ENCODE measurements at regions not wholly inside any gene's neighbourhood (a gene's known extent, or its start where the extent isn't known, plus 50 kb on each side); places are given as distances from the start of the nearest gene placed in this dataset.

GRCh38 chr6:146950351-146950835, 253.8 kb upstream of the STXBP5 start:
- Mint-ChIP-seq H3K27ac (peak overlapping the region in 6 of 7 donors; percentile 11 to 72 (median 42)), H3K4me1 (peaks cover 12% of the 10 kb centered on the region), H3K27me3 (ENCODE audit: low read depth in 3 of 3) (peaks cover 0 to 2% (median 0%) of the 10 kb centered on the region in 3 donors), H3K36me3 (no peaks in the 10 kb centered on the region), H3K4me3 (no peak overlapping the region), H3K9me3 (peaks cover 0 to 3% (median 0%) of the 10 kb centered on the region in 7 donors)
- intact Hi-C loops (cut with micrococcal nuclease): loop anchor here in 1 of 2 donors (10.0 kb wide), 1 partner anchor 46 kb away; no protein-coding TSS in a partner anchor
- Histone ChIP-seq H3K27me3 (ENCODE audit: control insufficient read depth in 2 of 2, insufficient read depth in 2 of 2, low read length in 2 of 2) (no peaks in the 10 kb centered on the region), H4K20me1 (ENCODE audit: insufficient read depth, low read length) (no peaks in the 10 kb centered on the region), H3K4me3 (replicated peaks in 1 of 3; ENCODE audit: low read depth in 2 of 3, low read length in 3 of 3) (peak overlapping the region in 1 of 3 experiments; percentile 9), H3K27ac (ENCODE audit: low read depth in 1 of 2, low read length in 2 of 2) (no peak overlapping the region), H3K36me3 (replicated peaks in 1 of 2; ENCODE audit: control insufficient read depth in 1 of 2, insufficient read depth in 2 of 2, low read length in 2 of 2) (no peaks in the 10 kb centered on the region), H3K4me2 (replicated peaks; ENCODE audit: extremely low read depth, low read length, poor library complexity, severe bottlenecking) (peak overlapping the region; percentile 23), H3K9me3 (replicated peaks in 1 of 2; ENCODE audit: control insufficient read depth in 1 of 2, insufficient read depth in 1 of 2, low read length in 2 of 2) (no peaks in the 10 kb centered on the region), H3K4me1 (ENCODE audit: control insufficient read depth in 1 of 2, insufficient read depth in 2 of 2, low read length in 2 of 2) (peaks cover 10 to 11% of the 10 kb centered on the region in 2 donors), H2AFZ (ENCODE audit: insufficient read depth, low read depth, low read length, poor library complexity, severe bottlenecking) (peak overlapping the region; percentile 1), H3K9ac (ENCODE audit: insufficient read depth, low read length, poor library complexity, severe bottlenecking) (peak overlapping the region; percentile 29), H3K79me2 (ENCODE audit: insufficient read depth, low read length) (no peaks in the 10 kb centered on the region)
- DNase-seq: peak; percentile 57 to 92 (median 71)
- TF ChIP-seq CTCF (IDR thresholded peaks at IDR 0.05): no peak
- WGBS (ENCODE audit: insufficient coverage): 43% methylated on average over 6 of the region's 7 CpGs

DNA sequence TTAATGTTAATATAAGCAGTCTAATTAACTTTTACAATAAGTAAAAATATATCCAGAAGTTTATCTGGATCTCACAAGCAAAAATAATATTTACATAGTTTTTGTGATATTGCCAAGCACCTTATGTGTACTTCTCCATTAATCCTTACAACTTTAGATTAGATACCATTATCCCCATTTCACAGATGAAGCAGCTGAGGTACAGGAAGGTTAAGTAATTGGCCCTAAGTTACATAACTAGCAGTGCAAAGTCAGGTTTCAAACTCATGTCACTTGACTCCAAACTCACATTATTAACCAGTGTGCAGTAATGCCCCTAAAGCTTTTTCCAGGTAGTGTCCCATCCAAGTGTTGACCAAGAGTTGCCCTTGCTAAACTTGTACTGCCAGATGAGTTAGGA, 248.6 kb upstream of the STXBP5 start:
- no peak for DNase-seq
- Histone ChIP-seq H3K4me1 (ENCODE audit: control insufficient read depth in 1 of 2, insufficient read depth in 2 of 2, low read length in 2 of 2) (peaks cover 3 to 4% of the 10 kb centered on the region in 2 donors), H3K9me3 (replicated peaks in 1 of 2; ENCODE audit: control insufficient read depth in 1 of 2, insufficient read depth in 1 of 2, low read length in 2 of 2) (no peaks in the 10 kb centered on the region), H3K27me3 (ENCODE audit: control insufficient read depth in 2 of 2, insufficient read depth in 2 of 2, low read length in 2 of 2) (no peaks in the 10 kb centered on the region), H2AFZ (ENCODE audit: insufficient read depth, low read depth, low read length, poor library complexity, severe bottlenecking) (no peak overlapping the region), H4K20me1 (ENCODE audit: insufficient read depth, low read length) (no peaks in the 10 kb centered on the region), H3K36me3 (replicated peaks in 1 of 2; ENCODE audit: control insufficient read depth in 1 of 2, insufficient read depth in 2 of 2, low read length in 2 of 2) (no peaks in the 10 kb centered on the region), H3K79me2 (ENCODE audit: insufficient read depth, low read length) (no peaks in the 10 kb centered on the region), H3K27ac (ENCODE audit: low read depth in 1 of 2, low read length in 2 of 2) (no peak overlapping the region), H3K4me2 (replicated peaks; ENCODE audit: extremely low read depth, low read length, poor library complexity, severe bottlenecking) (no peak overlapping the region), H3K9ac (ENCODE audit: insufficient read depth, low read length, poor library complexity, severe bottlenecking) (no peak overlapping the region), H3K4me3 (replicated peaks in 1 of 3; ENCODE audit: low read depth in 2 of 3, low read length in 3 of 3) (no peak overlapping the region)
- no peaks in the 10 kb centered on the region for H3K36me3 Mint-ChIP-seq
- intact Hi-C loops (cut with micrococcal nuclease): loop anchor here in 1 of 2 donors (10.0 kb wide), 1 partner anchor 51 kb away; no protein-coding TSS in a partner anchor
- peaks cover 0 to 2% (median 0%) of the 10 kb centered on the region in 7 donors for H3K9me3 Mint-ChIP-seq
- H3K4me3 Mint-ChIP-seq: no peak overlapping the region
- TF ChIP-seq CTCF (IDR thresholded peaks at IDR 0.05): no peak
- no peak overlapping the region for H3K27ac Mint-ChIP-seq
- H3K27me3 Mint-ChIP-seq (ENCODE audit: low read depth in 3 of 3): peaks cover 0 to 2% (median 0%) of the 10 kb centered on the region in 3 donors
- peaks cover 5% of the 10 kb centered on the region for H3K4me1 Mint-ChIP-seq
